ENCODE measurements at regions not wholly inside any gene's neighbourhood (a gene's known extent, or its start where the extent isn't known, plus 50 kb on each side); places are given as distances from the start of the nearest gene placed in this dataset.

DNA sequence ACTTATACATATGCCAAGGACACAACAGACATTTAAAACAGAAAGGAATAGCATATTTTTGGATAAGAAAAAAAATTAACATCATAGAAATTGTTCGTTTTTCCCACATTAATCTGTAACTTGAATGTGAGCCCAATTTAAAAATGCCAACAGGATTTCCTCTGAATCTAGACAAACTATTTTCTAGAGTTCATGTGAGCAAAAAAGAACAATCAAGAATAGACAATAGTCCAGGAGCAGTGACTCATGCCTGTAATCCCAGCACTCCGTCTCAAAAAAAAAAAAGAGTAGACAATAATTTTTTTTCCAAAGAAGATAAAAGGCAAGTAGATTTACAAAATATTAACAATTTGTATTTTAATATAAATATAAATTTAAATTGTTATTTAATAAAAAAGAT lies 73.7 kb upstream of the DUSP21 start:
- 89% methylated on average over 2 of the region's 2 CpGs; no CpG with 5 or more reads in 1 of the 2 experiments for WGBS, 2 experiments (ENCODE audit: extremely low coverage in 1 of 2, insufficient coverage in 1 of 2, insufficient read length in 1 of 2, insufficient replicate concordance in 2 of 2, low coverage in 1 of 2, low lambda C conversion rate in 2 of 2, missing lambda C conversion rate in 1 of 2)
- Histone ChIP-seq H3K4ac (replicated peaks; ENCODE audit: insufficient read length, low read depth, low read length) (no peak overlapping the region), H3K79me1 (ENCODE audit: low read depth, low read length) (no peaks in the 10 kb centered on the region), H3K27me3 (replicated peaks in 1 of 4; ENCODE audit: control insufficient read depth in 3 of 4, extremely low read depth in 1 of 4, insufficient read depth in 3 of 4, low read length in 3 of 4) (no peaks in the 10 kb centered on the region), H3K4me1 (replicated peaks in 1 of 4; ENCODE audit: control insufficient read depth in 3 of 4, insufficient read depth in 4 of 4, low read length in 3 of 4) (no peaks in the 10 kb centered on the region), H3K18ac (ENCODE audit: extremely low read depth, low read length) (no peak overlapping the region), H3K23ac (ENCODE audit: insufficient read length) (no peak overlapping the region), H4K20me1 (replicated peaks in 1 of 2; ENCODE audit: control insufficient read depth in 1 of 2, insufficient read depth in 2 of 2, low read length in 2 of 2) (no peaks in the 10 kb centered on the region), H3K23me2 (ENCODE audit: low read depth, low read length) (no peaks in the 10 kb centered on the region), H3K4me3 (ENCODE audit: extremely low read depth in 1 of 4, insufficient read depth in 2 of 4, low read depth in 3 of 4, low read length in 4 of 4) (no peak overlapping the region), H2BK12ac (ENCODE audit: low read depth, low read length) (no peak overlapping the region), H4K8ac (ENCODE audit: extremely low read depth, insufficient read depth, low read length) (no peak overlapping the region), H3K56ac (replicated peaks; ENCODE audit: insufficient read length, low read depth, low read length) (no peak overlapping the region), H2AFZ (ENCODE audit: low read length) (no peak overlapping the region), H2AK5ac (ENCODE audit: low read depth, low read length) (no peak overlapping the region), H3K4me2 (ENCODE audit: insufficient read depth in 1 of 2, low read depth in 2 of 2, low read length in 2 of 2) (no peak overlapping the region), H2BK15ac (ENCODE audit: low read length) (no peak overlapping the region), H2BK20ac (ENCODE audit: low read length) (no peak overlapping the region), H2BK120ac (replicated peaks; ENCODE audit: low read depth, low read length) (no peak overlapping the region), H4K5ac (ENCODE audit: insufficient read length, low read depth, low read length) (no peak overlapping the region), H3K79me2 (ENCODE audit: control insufficient read depth in 1 of 2, insufficient read depth in 2 of 2, low read length in 2 of 2) (no peaks in the 10 kb centered on the region), H3K9me3 (ENCODE audit: insufficient read depth in 2 of 2, low read depth in 1 of 2, low read length in 1 of 2) (no peaks in the 10 kb centered on the region), H4K91ac (replicated peaks; ENCODE audit: insufficient read length, low read length) (no peak overlapping the region), H3K36me3 (ENCODE audit: control insufficient read depth in 2 of 4, insufficient read depth in 4 of 4, low read length in 3 of 4) (no peaks in the 10 kb centered on the region), H3K9ac (replicated peaks in 1 of 4; ENCODE audit: extremely low read depth in 1 of 4, low read depth in 3 of 4, low read length in 3 of 4) (no peak overlapping the region), H2BK5ac (ENCODE audit: low read depth, low read length) (no peak overlapping the region), H3K27ac (ENCODE audit: low read depth, low read length) (no peak overlapping the region), H3K14ac (ENCODE audit: insufficient read length) (no peak overlapping the region)
- FAIRE-seq (no peak), DNase-seq (ENCODE audit: low read depth in 1 of 2, low spot score in 2 of 2) (no peak)
- POLR2A ChIA-PET (ENCODE audit: partially characterized antibody) = no interaction called here
- CTCF ChIA-PET (ENCODE audit: partially characterized antibody) = no interaction called here
- TF ChIP-seq, protein P1, sequence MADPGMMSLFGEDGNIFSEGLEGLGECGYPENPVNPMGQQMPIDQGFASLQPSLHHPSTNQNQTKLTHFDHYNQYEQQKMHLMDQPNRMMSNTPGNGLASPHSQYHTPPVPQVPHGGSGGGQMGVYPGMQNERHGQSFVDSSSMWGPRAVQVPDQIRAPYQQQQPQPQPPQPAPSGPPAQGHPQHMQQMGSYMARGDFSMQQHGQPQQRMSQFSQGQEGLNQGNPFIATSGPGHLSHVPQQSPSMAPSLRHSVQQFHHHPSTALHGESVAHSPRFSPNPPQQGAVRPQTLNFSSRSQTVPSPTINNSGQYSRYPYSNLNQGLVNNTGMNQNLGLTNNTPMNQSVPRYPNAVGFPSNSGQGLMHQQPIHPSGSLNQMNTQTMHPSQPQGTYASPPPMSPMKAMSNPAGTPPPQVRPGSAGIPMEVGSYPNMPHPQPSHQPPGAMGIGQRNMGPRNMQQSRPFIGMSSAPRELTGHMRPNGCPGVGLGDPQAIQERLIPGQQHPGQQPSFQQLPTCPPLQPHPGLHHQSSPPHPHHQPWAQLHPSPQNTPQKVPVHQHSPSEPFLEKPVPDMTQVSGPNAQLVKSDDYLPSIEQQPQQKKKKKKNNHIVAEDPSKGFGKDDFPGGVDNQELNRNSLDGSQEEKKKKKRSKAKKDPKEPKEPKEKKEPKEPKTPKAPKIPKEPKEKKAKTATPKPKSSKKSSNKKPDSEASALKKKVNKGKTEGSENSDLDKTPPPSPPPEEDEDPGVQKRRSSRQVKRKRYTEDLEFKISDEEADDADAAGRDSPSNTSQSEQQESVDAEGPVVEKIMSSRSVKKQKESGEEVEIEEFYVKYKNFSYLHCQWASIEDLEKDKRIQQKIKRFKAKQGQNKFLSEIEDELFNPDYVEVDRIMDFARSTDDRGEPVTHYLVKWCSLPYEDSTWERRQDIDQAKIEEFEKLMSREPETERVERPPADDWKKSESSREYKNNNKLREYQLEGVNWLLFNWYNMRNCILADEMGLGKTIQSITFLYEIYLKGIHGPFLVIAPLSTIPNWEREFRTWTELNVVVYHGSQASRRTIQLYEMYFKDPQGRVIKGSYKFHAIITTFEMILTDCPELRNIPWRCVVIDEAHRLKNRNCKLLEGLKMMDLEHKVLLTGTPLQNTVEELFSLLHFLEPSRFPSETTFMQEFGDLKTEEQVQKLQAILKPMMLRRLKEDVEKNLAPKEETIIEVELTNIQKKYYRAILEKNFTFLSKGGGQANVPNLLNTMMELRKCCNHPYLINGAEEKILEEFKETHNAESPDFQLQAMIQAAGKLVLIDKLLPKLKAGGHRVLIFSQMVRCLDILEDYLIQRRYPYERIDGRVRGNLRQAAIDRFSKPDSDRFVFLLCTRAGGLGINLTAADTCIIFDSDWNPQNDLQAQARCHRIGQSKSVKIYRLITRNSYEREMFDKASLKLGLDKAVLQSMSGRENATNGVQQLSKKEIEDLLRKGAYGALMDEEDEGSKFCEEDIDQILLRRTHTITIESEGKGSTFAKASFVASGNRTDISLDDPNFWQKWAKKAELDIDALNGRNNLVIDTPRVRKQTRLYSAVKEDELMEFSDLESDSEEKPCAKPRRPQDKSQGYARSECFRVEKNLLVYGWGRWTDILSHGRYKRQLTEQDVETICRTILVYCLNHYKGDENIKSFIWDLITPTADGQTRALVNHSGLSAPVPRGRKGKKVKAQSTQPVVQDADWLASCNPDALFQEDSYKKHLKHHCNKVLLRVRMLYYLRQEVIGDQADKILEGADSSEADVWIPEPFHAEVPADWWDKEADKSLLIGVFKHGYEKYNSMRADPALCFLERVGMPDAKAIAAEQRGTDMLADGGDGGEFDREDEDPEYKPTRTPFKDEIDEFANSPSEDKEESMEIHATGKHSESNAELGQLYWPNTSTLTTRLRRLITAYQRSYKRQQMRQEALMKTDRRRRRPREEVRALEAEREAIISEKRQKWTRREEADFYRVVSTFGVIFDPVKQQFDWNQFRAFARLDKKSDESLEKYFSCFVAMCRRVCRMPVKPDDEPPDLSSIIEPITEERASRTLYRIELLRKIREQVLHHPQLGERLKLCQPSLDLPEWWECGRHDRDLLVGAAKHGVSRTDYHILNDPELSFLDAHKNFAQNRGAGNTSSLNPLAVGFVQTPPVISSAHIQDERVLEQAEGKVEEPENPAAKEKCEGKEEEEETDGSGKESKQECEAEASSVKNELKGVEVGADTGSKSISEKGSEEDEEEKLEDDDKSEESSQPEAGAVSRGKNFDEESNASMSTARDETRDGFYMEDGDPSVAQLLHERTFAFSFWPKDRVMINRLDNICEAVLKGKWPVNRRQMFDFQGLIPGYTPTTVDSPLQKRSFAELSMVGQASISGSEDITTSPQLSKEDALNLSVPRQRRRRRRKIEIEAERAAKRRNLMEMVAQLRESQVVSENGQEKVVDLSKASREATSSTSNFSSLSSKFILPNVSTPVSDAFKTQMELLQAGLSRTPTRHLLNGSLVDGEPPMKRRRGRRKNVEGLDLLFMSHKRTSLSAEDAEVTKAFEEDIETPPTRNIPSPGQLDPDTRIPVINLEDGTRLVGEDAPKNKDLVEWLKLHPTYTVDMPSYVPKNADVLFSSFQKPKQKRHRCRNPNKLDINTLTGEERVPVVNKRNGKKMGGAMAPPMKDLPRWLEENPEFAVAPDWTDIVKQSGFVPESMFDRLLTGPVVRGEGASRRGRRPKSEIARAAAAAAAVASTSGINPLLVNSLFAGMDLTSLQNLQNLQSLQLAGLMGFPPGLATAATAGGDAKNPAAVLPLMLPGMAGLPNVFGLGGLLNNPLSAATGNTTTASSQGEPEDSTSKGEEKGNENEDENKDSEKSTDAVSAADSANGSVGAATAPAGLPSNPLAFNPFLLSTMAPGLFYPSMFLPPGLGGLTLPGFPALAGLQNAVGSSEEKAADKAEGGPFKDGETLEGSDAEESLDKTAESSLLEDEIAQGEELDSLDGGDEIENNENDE (IDR thresholded peaks at IDR 0.05; ENCODE audit: insufficient replicate concordance, low read length) = no peak
